ENCODE measurements at regions not wholly inside any gene's neighbourhood (a gene's known extent, or its start where the extent isn't known, plus 50 kb on each side); places are given as distances from the start of the nearest gene placed in this dataset.

- no peak for TF ChIP-seq REST (IDR thresholded peaks at IDR 0.05; ENCODE audit: low read depth)
- TF ChIP-seq RAD21 (IDR thresholded peaks at IDR 0.05; ENCODE audit: low read depth) = no peak
- no peak for TF ChIP-seq MAX (IDR thresholded peaks at IDR 0.05)
- no peak for TF ChIP-seq EP300 (IDR thresholded peaks at IDR 0.05; ENCODE audit: borderline replicate concordance)
- no peak for TF ChIP-seq USF1 (IDR thresholded peaks at IDR 0.05)
These were observed 203.9 kb downstream of the PHETA1 start for GRCh38 chr12:111164833-111165525.

Data from Ishikawa (cell line).